Thoracic aorta (tissue), 2 donors: ENCODE measurements at regions not wholly inside any gene's neighbourhood (a gene's known extent, or its start where the extent isn't known, plus 50 kb on each side); places are given as distances from the start of the nearest gene placed in this dataset.

ENCODE experiments used
- ATAC-seq: fragments of 150-250 bp; one replicate; pipeline ENCODE4 v1.8.0; 2017; ENCODE audit warnings: low read depth; ENCODE audit not compliant: insufficient number of reproducible peaks, low FRiP score
- DNase-seq: peaks from one replicate; pipeline ENCODE4 v3.0.0-alpha.2; 2020; ENCODE audit warnings: low spot score
- H3K27ac ChIP-seq, 2 donors: fragments of 200-600 bp; sonication (generic); 1 replicate in 1 of 2; 2 replicates in 1 of 2; pipeline ENCODE4 v1.5.1; 2016; ENCODE audit warnings: mild to moderate bottlenecking in 2 of 2, moderate library complexity in 2 of 2
- H3K27me3 ChIP-seq: fragments of 200-600 bp; sonication (generic); replicated peaks from 2 replicates; pipeline ENCODE4 v1.6.0; 2016; ENCODE audit warnings: mild to moderate bottlenecking; ENCODE audit not compliant: insufficient read depth
- H3K36me3 ChIP-seq: fragments of 200-600 bp; sonication (generic); one replicate; pipeline ENCODE4 v1.5.1; 2016
- H3K4me1 ChIP-seq, 2 donors: fragments of 200-600 bp; sonication (generic); 1 replicate in 1 of 2; 2 replicates in 1 of 2; pipeline versions ENCODE4 v1.5.1 to v1.6.0; 2016; ENCODE audit warnings: low read depth in 2 of 2, mild to moderate bottlenecking in 1 of 2; ENCODE audit not compliant: control insufficient read depth in 1 of 2
- H3K4me3 ChIP-seq: fragments of 200-600 bp; sonication (generic); 2 replicates; pipeline ENCODE4 v1.5.1; 2016; ENCODE audit warnings: mild to moderate bottlenecking
- H3K9me3 ChIP-seq: fragments of 200-600 bp; sonication (generic); 2 replicates; pipeline ENCODE4 v1.5.1; 2016
- TF ChIP-seq, protein P1 (sequence below): fragments of 200-600 bp; sonication (generic); IDR thresholded peaks from one replicate; pipeline ENCODE4 v1.5.1; 2019; ENCODE audit warnings: antibody characterized with exemption

DNA sequence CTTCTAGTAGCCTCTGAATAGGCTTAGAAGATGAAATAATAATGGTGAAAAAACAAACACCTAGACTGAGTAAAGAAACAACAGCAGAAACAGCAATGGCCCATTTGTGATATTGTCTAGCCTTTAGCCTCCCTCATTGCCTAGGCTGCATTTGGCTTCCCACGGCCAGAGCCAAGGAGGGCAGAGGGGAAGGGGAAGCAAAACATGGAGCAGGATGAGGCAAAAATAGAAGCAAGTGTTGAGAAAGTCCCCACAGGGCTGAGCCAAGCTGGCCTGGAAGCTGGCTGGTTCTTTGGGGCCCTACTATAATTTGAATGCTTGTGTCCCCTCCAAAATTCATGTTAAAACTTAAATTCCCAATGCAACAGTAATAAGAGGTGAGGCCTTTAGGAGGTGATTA lies 60.2 kb upstream of the KSR1 start:
- no peaks in the 10 kb centered on the region for H3K36me3 ChIP-seq
- no peaks in the 10 kb centered on the region for H3K27me3 ChIP-seq
- DNase-seq (no peak), ATAC-seq (no peak)
- TF ChIP-seq, protein P1, sequence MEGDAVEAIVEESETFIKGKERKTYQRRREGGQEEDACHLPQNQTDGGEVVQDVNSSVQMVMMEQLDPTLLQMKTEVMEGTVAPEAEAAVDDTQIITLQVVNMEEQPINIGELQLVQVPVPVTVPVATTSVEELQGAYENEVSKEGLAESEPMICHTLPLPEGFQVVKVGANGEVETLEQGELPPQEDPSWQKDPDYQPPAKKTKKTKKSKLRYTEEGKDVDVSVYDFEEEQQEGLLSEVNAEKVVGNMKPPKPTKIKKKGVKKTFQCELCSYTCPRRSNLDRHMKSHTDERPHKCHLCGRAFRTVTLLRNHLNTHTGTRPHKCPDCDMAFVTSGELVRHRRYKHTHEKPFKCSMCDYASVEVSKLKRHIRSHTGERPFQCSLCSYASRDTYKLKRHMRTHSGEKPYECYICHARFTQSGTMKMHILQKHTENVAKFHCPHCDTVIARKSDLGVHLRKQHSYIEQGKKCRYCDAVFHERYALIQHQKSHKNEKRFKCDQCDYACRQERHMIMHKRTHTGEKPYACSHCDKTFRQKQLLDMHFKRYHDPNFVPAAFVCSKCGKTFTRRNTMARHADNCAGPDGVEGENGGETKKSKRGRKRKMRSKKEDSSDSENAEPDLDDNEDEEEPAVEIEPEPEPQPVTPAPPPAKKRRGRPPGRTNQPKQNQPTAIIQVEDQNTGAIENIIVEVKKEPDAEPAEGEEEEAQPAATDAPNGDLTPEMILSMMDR: no peak
- no peak overlapping the region for H3K4me3 ChIP-seq
- no peaks in the 10 kb centered on the region for H3K4me1 ChIP-seq
- H3K9me3 ChIP-seq: no peaks in the 10 kb centered on the region
- no peak overlapping the region for H3K27ac ChIP-seq

DNA sequence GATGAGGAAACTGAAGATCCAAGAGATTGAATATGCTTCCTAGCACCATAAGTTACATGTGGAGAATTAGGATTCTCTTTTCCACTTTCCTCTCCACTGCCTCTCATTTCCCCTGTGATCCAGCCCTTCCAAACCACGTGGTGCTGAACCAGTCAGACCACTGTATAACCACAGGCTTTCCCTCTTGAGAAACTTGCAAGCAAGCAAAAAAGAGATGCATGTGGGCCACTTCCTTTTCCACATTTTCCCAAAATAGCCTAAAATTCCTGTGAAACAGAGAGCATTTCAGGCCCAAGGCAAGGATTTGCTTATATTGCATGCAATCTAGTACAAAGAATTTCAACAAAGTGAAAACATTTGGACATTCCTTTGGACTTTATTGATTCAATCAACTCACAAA lies 59.3 kb upstream of the KSR1 start:
- no peaks in the 10 kb centered on the region for H3K9me3 ChIP-seq
- TF ChIP-seq, protein P1: no peak
- H3K4me3 ChIP-seq: no peak overlapping the region
- no peaks in the 10 kb centered on the region for H3K4me1 ChIP-seq
- no peak overlapping the region for H3K27ac ChIP-seq
- no peaks in the 10 kb centered on the region for H3K27me3 ChIP-seq
- no peaks in the 10 kb centered on the region for H3K36me3 ChIP-seq
- DNase-seq (no peak), ATAC-seq (no peak)

DNA sequence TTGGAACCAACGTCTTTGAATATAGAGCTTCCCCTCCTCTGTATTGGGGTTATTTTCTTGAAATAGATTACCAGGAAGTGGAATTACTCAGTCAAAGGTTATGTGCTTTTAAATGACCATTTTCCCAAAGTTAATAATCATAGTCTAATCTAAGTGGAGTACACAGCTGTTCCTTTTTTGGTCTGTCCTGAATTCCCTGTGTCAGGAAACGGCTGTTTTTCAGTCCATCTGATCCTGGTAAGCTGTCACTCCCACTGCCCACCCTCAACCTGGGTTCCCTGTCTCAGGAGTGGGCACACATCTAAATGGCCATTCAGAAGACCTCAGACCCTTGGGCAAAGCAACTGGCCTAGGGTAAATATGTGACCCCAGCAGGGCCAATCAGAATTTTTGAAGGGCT lies 57.6 kb upstream of the KSR1 start:
- Histone ChIP-seq H3K36me3 (no peaks in the 10 kb centered on the region), H3K4me3 (no peak overlapping the region), H3K27ac (no peak overlapping the region), H3K9me3 (no peaks in the 10 kb centered on the region), H3K27me3 (no peaks in the 10 kb centered on the region), H3K4me1 (no peaks in the 10 kb centered on the region)
- ATAC-seq (no peak), DNase-seq (no peak)
- TF ChIP-seq, protein P1: no peak

DNA sequence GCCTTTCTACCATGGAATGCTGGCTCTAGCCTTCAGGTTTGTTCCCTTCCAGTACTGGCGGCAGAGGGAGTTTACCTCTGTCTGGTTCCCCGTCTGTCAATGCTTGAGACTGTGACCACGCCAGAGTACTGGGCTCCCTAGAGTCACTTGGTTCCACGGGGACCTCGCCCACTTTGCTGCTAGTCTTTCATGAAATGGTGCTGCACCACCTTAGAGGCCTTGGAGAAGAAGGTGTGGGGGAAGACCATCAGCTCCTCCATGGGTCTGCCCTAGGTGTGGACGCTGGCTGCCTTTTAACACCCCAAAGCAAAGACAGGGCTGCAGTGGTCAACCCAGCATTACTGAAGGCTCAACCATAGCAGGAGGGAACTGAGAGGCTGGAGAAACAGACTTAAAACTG lies 55.3 kb upstream of the KSR1 start:
- DNase-seq: no peak

DNA sequence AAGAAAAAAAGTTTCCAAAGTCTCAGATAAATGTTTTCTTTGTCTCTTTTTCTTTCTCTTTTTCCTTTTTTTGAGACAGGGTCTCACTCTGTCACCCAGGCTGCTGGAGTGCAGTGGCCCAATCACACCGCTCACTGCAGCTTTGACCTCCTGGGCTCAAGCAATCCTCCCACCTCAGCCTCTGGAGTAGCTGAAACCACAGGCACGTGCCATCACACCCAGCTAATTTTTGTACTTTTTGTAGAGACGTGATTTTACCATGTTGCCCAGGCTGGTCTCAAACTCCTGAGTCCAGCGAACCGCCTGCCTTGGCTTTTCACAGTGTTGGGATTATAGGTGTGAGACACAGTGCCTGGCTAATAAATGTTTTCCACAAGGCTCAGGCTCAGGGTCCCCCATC lies 53.3 kb upstream of the KSR1 start:
- Histone ChIP-seq H3K27me3 (no peaks in the 10 kb centered on the region), H3K9me3 (no peaks in the 10 kb centered on the region), H3K4me1 (no peaks in the 10 kb centered on the region), H3K27ac (no peak overlapping the region), H3K4me3 (no peak overlapping the region), H3K36me3 (no peaks in the 10 kb centered on the region)
- no peak for ATAC-seq
- TF ChIP-seq, protein P1: no peak
- no peak for DNase-seq

More for the DNA sequence above, 55.3 kb upstream of the KSR1 start:
- no peaks in the 10 kb centered on the region for H3K27me3 ChIP-seq
- no peak overlapping the region for H3K27ac ChIP-seq
- H3K4me1 ChIP-seq: no peaks in the 10 kb centered on the region
- no peaks in the 10 kb centered on the region for H3K9me3 ChIP-seq
- H3K36me3 ChIP-seq: no peaks in the 10 kb centered on the region
- H3K4me3 ChIP-seq: no peak overlapping the region
- TF ChIP-seq, protein P1: no peak
- ATAC-seq: no peak
